ENCODE measurements at regions not wholly inside any gene's neighbourhood (a gene's known extent, or its start where the extent isn't known, plus 50 kb on each side); places are given as distances from the start of the nearest gene placed in this dataset.

DNA sequence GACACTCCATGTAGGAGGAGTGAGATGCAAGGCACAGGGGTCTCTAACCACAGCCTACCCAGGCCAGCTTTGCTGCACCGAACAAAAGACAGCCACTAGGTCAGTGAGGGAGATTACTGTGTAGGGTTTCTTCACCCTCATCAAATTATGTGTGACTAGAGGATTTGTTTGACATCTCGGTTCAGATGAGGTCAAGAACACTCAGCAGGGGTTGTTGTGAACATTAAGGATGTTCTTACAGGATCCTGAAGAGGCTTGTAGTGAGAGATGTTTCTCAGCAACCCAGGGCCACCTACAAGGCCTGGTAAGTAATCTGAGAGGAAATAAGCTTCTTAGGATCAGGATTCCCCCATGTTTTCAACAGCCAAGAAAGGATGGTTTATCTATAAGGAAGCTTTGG, 202.1 kb downstream of the NXPE2 start:
- TF ChIP-seq, protein P1, sequence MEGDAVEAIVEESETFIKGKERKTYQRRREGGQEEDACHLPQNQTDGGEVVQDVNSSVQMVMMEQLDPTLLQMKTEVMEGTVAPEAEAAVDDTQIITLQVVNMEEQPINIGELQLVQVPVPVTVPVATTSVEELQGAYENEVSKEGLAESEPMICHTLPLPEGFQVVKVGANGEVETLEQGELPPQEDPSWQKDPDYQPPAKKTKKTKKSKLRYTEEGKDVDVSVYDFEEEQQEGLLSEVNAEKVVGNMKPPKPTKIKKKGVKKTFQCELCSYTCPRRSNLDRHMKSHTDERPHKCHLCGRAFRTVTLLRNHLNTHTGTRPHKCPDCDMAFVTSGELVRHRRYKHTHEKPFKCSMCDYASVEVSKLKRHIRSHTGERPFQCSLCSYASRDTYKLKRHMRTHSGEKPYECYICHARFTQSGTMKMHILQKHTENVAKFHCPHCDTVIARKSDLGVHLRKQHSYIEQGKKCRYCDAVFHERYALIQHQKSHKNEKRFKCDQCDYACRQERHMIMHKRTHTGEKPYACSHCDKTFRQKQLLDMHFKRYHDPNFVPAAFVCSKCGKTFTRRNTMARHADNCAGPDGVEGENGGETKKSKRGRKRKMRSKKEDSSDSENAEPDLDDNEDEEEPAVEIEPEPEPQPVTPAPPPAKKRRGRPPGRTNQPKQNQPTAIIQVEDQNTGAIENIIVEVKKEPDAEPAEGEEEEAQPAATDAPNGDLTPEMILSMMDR (IDR thresholded peaks at IDR 0.05; ENCODE audit: insufficient read depth, low read length, poor library complexity, severe bottlenecking) = no peak
- no peak overlapping the region for H3K4me3 ChIP-seq (ENCODE audit: low read depth, low read length)
- DNase-seq (ENCODE audit: low read depth) = no peak

DNA sequence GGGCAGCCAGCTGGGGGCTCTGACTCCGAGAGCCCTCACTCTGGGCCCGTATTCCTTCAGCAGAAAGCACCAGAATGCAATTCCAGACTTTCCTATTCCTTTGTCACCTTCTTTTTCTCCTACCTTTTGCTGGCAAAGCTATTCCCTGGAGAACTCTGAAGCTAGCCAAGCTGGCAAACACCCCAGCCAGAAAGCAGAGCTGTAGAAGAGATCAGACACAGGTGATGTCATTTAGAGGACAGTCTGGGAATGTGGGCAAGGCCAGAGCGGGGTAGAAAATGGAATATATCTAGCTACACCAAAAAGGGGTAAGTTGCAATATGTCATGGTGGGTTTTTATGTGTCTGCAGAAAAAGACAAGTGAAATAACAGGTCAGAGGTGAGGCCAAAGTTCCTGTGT, 205.1 kb downstream of the NXPE2 start:
- DNase-seq (ENCODE audit: low read depth) = no peak
- H3K4me3 ChIP-seq (ENCODE audit: low read depth, low read length) = no peak overlapping the region
- TF ChIP-seq, protein P1 (IDR thresholded peaks at IDR 0.05; ENCODE audit: insufficient read depth, low read length, poor library complexity, severe bottlenecking) = no peak

More for the DNA sequence above, 202.1 kb downstream of the NXPE2 start:
- Histone ChIP-seq H3K27me3 (ENCODE audit: control insufficient read depth, insufficient read depth, low read length) (no peaks in the 10 kb centered on the region), H3K36me3 (ENCODE audit: control insufficient read depth, insufficient read depth, low read length) (no peaks in the 10 kb centered on the region)

DNA sequence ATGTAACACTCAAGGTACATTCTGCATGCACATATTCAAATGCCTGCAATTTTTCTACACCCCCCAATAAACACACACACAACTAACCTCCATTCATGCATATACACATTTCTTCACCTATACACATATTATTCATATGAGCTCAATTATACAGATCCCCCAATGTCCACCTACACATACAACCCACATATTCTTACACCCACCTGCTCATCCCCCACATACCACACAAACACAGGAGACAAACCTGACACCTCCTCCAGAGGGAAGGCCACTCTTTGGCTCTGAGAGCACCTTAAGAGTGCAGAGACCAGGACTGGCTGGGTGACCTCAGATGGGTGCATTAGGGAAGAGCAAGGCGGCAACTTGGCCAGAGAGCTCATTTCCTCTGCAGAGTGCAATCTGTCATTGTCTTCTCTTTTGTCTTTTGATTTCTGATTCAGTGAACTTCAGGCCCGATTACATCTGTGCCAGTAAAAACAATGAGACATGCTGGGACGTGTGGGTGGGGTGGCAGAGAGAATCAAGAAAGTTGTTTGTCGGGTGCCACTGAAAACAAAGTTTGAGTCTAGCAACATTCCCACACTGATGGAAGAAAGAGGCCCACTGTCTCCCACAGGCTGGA, 208.4 kb downstream of the NXPE2 start:
- peaks cover 3% of the 10 kb centered on the region for H3K27me3 ChIP-seq (ENCODE audit: control insufficient read depth, insufficient read depth, low read length)
- no peaks in the 10 kb centered on the region for H3K36me3 ChIP-seq (ENCODE audit: control insufficient read depth, insufficient read depth, low read length)
- H3K4me3 ChIP-seq (ENCODE audit: low read depth, low read length) = no peak overlapping the region
- DNase-seq (ENCODE audit: low read depth) = no peak
- TF ChIP-seq, protein P1 (IDR thresholded peaks at IDR 0.05; ENCODE audit: insufficient read depth, low read length, poor library complexity, severe bottlenecking) = no peak

More for the DNA sequence above, 205.1 kb downstream of the NXPE2 start:
- Histone ChIP-seq H3K27me3 (ENCODE audit: control insufficient read depth, insufficient read depth, low read length) (no peaks in the 10 kb centered on the region), H3K36me3 (ENCODE audit: control insufficient read depth, insufficient read depth, low read length) (no peaks in the 10 kb centered on the region)

DNA sequence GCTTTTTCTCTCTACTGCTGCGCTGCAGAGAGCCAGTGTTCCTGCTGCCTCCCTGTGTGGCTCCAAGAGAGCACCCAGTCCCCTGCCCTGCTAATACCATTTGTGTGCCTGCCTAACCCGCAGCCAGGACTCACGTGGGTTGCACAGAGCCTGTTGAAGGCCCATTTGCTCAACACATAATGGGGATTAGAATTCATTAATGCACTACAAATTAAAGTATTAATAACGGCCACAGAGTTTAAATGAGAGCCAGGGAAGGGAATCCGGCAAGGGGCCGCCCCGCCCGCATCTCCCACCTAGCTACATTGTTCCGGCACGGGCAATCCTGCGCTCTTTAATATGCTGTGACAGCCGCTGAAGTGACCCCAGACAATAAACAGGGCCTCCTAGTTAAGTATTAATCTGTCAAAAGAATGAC, 211.3 kb downstream of the NXPE2 start:
- no peak overlapping the region for H3K4me3 ChIP-seq (ENCODE audit: low read depth, low read length)
- H3K27me3 ChIP-seq (ENCODE audit: control insufficient read depth, insufficient read depth, low read length) = peaks cover 3% of the 10 kb centered on the region
- H3K36me3 ChIP-seq (ENCODE audit: control insufficient read depth, insufficient read depth, low read length) = no peaks in the 10 kb centered on the region
- no peak for DNase-seq (ENCODE audit: low read depth)
- TF ChIP-seq, protein P1 (IDR thresholded peaks at IDR 0.05; ENCODE audit: insufficient read depth, low read length, poor library complexity, severe bottlenecking) = no peak

DNA sequence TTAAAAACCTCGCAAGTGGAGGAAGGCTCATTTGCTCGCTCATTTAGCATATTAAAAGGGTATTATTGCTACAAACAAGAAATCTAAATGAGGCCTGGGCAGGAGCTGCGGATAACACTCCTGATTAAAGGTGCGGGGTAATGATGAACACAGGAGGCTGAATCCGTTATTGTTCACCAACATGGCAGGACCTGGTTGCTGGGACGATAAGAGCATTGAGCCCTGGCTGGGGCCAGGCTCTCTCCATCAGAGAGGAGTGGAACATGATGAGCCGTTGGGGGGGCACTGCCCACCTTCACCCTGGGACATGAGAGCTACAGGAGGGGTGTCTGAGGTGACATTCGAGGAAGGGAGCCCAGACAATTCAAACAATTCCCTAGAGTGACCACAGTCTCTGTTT, 211.7 kb downstream of the NXPE2 start:
- TF ChIP-seq, protein P1 (IDR thresholded peaks at IDR 0.05; ENCODE audit: insufficient read depth, low read length, poor library complexity, severe bottlenecking) = no peak
- Histone ChIP-seq H3K36me3 (ENCODE audit: control insufficient read depth, insufficient read depth, low read length) (no peaks in the 10 kb centered on the region), H3K4me3 (ENCODE audit: low read depth, low read length) (no peak overlapping the region), H3K27me3 (ENCODE audit: control insufficient read depth, insufficient read depth, low read length) (peaks cover 3% of the 10 kb centered on the region)
- DNase-seq (ENCODE audit: low read depth) = no peak

DNA sequence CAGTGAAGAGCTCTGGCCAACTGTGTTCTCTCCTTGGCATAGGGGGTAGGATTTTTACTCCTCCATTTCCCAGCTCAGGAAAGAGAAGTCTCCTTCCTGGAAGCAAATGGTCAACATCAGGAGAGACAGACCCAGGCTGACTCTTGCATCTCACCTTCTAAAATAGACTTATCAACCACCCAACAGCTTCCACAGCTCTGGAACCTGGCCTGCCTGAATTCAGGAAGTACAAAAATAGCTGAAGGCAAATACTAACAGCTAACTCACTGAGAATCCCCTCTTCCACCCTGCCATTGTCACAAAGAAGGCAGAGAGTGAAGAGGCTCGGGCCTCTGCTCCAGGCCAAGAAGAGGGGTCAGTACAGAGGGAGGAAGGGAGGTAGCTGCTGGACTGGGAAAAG, 213.6 kb downstream of the NXPE2 start:
- Histone ChIP-seq H3K27me3 (ENCODE audit: control insufficient read depth, insufficient read depth, low read length) (peaks cover 3% of the 10 kb centered on the region), H3K4me3 (ENCODE audit: low read depth, low read length) (no peak overlapping the region), H3K36me3 (ENCODE audit: control insufficient read depth, insufficient read depth, low read length) (no peaks in the 10 kb centered on the region)
- TF ChIP-seq, protein P1 (IDR thresholded peaks at IDR 0.05; ENCODE audit: insufficient read depth, low read length, poor library complexity, severe bottlenecking) = no peak
- no peak for DNase-seq (ENCODE audit: low read depth)

Data from kidney epithelial cell (primary cell).